ENCODE measurements at regions not wholly inside any gene's neighbourhood (a gene's known extent, or its start where the extent isn't known, plus 50 kb on each side); places are given as distances from the start of the nearest gene placed in this dataset.

- DNase-seq (ENCODE audit: insufficient read length, low spot score) (no peak), FAIRE-seq (no peak)
- TF ChIP-seq CTCF (IDR thresholded peaks at IDR 0.05; ENCODE audit: insufficient read depth, missing control alignments) = no peak
These were observed 624.6 kb upstream of the EEF2KMT start for GRCh38 chr16:5722116-5722619.

- no peak for FAIRE-seq
- DNase-seq (ENCODE audit: insufficient read length, low spot score) = no peak
- no peak for TF ChIP-seq CTCF (IDR thresholded peaks at IDR 0.05; ENCODE audit: insufficient read depth, missing control alignments)
These were observed 617.6 kb upstream of the EEF2KMT start for GRCh38 chr16:5715155-5715554.

- no peak for TF ChIP-seq CTCF (IDR thresholded peaks at IDR 0.05; ENCODE audit: insufficient read depth, missing control alignments)
- FAIRE-seq (no peak), DNase-seq (ENCODE audit: insufficient read length, low spot score) (no peak)
These were observed 612.3 kb upstream of the EEF2KMT start for GRCh38 chr16:5709889-5710288.

GRCh38 chr16:5706211-5706610 lies 608.6 kb upstream of the EEF2KMT start:
- DNase-seq (ENCODE audit: insufficient read length, low spot score) = no peak
- no peak for TF ChIP-seq CTCF (IDR thresholded peaks at IDR 0.05; ENCODE audit: insufficient read depth, missing control alignments)
- no peak for FAIRE-seq

GRCh38 chr16:5704271-5704670 lies 606.7 kb upstream of the EEF2KMT start:
- no peak for FAIRE-seq
- TF ChIP-seq CTCF (IDR thresholded peaks at IDR 0.05; ENCODE audit: insufficient read depth, missing control alignments) = no peak
- no peak for DNase-seq (ENCODE audit: insufficient read length, low spot score)

GRCh38 chr16:5693426-5693825 lies 595.8 kb upstream of the EEF2KMT start:
- DNase-seq (ENCODE audit: insufficient read length, low spot score) (no peak), FAIRE-seq (no peak)
- TF ChIP-seq CTCF (IDR thresholded peaks at IDR 0.05; ENCODE audit: insufficient read depth, missing control alignments) = no peak

GRCh38 chr16:5681966-5682365 lies 584.4 kb upstream of the EEF2KMT start:
- DNase-seq (ENCODE audit: insufficient read length, low spot score) (no peak), FAIRE-seq (no peak)
- no peak for TF ChIP-seq CTCF (IDR thresholded peaks at IDR 0.05; ENCODE audit: insufficient read depth, missing control alignments)
